ENCODE measurements at regions not wholly inside any gene's neighbourhood (a gene's known extent, or its start where the extent isn't known, plus 50 kb on each side); places are given as distances from the start of the nearest gene placed in this dataset.
A peak's percentile ranks its signal among the peaks of the same experiment; 100 is the strongest.

- DNase-seq (ENCODE audit: extremely low read depth, low read depth, low spot score): no peak
Measured at GRCh38 chr2:9681427-9681817, 50.6 kb upstream of the YWHAQ start.

- DNase-seq (ENCODE audit: extremely low read depth, low read depth, low spot score): no peak
Measured at GRCh38 chr2:9685637-9686036, 54.8 kb upstream of the YWHAQ start.

GRCh38 chr2:9686061-9686460 lies 55.3 kb upstream of the YWHAQ start:
- DNase-seq (ENCODE audit: extremely low read depth, low read depth, low spot score): no peak

- DNase-seq (ENCODE audit: extremely low read depth, low read depth, low spot score): peak; percentile 75
Measured at GRCh38 chr2:9690252-9690651, 59.5 kb upstream of the YWHAQ start.

DNA sequence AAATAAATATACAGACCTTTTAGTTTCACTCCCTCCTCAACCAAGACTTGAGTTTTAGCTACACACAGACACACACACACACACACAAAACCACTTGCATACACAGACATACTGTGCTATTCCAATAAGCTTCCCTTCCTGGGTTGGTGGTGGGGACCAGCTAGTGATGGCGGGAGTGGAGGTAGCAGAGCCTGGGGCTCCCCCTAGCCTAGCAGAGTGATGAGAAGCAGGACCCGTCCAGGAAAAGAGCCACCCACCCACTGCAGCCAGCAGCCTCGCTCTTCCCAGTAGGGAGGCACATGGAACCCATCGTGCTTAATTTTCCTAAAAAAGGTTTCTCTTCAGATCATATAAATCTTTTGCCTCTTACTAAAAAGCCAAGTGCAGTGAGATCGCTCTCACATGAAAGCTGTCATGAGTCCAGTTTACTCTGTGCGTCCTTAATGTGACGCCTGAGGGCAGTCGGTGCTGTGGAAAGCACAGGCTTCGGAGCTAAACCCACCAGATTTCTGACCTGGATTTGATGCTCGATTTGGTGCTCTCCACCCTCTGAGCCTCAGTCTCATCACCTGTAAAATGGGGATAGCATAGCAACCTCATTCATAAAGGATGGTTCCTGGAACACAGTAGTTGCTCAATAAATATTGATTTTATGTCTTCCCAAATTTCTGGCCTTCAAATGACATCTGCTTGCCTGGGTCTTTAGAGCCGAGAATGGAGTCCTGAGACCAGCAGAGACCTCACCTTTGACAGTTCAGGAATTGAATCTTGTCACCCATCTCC lies 60.1 kb upstream of the YWHAQ start:
- DNase-seq (ENCODE audit: extremely low read depth, low read depth, low spot score): no peak

- no peak for DNase-seq (ENCODE audit: extremely low read depth, low read depth, low spot score)
Measured at GRCh38 chr2:9692456-9693195, 61.8 kb upstream of the YWHAQ start.

- DNase-seq (ENCODE audit: extremely low read depth, low read depth, low spot score): no peak
Measured at GRCh38 chr2:9693196-9693491, 62.3 kb upstream of the YWHAQ start.

GRCh38 chr2:9693646-9694045 lies 62.8 kb upstream of the YWHAQ start:
- DNase-seq (ENCODE audit: extremely low read depth, low read depth, low spot score): no peak

GRCh38 chr2:9694661-9695234 lies 64.0 kb upstream of the YWHAQ start:
- no peak for DNase-seq (ENCODE audit: extremely low read depth, low read depth, low spot score)

GRCh38 chr2:9695941-9696340 lies 65.1 kb upstream of the YWHAQ start:
- no peak for DNase-seq (ENCODE audit: extremely low read depth, low read depth, low spot score)

GRCh38 chr2:9696731-9697130 lies 65.9 kb upstream of the YWHAQ start:
- DNase-seq (ENCODE audit: extremely low read depth, low read depth, low spot score): no peak

DNA sequence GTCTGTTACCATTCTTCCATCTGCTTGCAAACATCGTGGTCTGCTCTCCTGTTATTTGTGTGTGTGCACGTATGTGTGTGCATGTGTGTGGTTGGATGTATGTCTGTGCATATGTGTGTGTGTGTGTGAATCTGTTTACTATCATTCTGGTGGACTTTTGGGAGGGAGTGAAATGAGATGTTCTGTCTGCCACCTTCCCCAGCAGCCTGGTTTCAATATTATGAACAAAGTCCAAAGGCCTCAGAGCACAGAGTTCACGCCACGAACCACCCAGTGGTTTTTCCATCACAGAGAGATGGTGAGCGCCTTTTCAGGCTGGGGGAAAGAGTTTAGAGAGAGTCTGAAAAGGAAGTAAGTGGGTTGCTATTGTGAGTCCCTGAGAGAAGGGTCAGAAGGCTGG lies 67.1 kb upstream of the YWHAQ start:
- no peak for DNase-seq (ENCODE audit: extremely low read depth, low read depth, low spot score)

GRCh38 chr2:9699139-9700108 lies 68.6 kb upstream of the YWHAQ start:
- no peak for DNase-seq (ENCODE audit: extremely low read depth, low read depth, low spot score)

GRCh38 chr2:9700109-9700495 lies 69.3 kb upstream of the YWHAQ start:
- no peak for DNase-seq (ENCODE audit: extremely low read depth, low read depth, low spot score)

DNA sequence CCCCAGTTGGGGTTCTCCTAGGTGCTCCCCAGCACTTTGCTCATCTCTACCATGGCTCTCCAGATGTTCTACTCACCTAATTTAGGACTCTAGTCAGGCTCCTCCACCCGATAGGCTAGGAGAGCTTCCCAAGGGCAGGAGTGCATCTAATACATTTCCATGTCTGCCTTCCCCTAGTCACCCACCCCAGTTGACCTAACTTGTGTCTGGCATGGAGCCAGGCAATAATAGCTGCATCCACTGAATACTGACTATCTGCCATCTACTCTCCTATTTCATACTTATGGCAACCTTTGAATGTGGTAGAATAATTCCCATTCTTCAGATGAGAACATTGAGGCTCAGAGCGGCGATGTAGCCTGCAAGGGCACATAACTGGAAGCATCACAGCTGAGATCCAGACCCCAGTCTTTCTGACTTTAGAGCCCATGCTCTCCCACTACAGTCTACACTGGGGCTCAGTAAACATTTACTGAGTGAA lies 71.8 kb upstream of the YWHAQ start:
- no peak for DNase-seq (ENCODE audit: extremely low read depth, low read depth, low spot score)

- no peak for DNase-seq (ENCODE audit: extremely low read depth, low read depth, low spot score)
Measured at GRCh38 chr2:9703085-9703678, 72.4 kb upstream of the YWHAQ start.

GRCh38 chr2:9703701-9704221 lies 73.0 kb upstream of the YWHAQ start:
- DNase-seq (ENCODE audit: extremely low read depth, low read depth, low spot score): no peak

DNA sequence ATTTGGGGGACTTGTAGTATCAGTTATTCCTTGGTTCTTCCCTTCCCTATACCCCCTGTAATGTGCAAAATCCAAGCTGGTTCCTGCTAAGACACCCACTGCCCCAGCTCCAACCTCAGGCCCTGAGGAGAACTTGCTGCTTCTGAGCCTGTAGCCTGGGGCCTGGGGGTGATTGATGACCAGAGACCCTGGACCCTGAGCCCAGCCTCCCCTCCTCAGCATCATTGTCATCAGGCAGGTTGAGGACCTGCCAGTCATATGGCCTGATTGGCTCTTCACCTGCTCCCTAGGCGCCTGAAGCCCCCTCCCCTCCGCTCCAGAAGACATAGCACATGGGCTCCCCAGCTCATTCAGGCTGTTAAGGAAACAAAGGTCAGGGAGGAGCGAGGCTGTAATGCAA lies 73.8 kb upstream of the YWHAQ start:
- DNase-seq (ENCODE audit: extremely low read depth, low read depth, low spot score): no peak

- DNase-seq (ENCODE audit: extremely low read depth, low read depth, low spot score): no peak
Measured at GRCh38 chr2:9705196-9705595, 74.4 kb upstream of the YWHAQ start.

DNA sequence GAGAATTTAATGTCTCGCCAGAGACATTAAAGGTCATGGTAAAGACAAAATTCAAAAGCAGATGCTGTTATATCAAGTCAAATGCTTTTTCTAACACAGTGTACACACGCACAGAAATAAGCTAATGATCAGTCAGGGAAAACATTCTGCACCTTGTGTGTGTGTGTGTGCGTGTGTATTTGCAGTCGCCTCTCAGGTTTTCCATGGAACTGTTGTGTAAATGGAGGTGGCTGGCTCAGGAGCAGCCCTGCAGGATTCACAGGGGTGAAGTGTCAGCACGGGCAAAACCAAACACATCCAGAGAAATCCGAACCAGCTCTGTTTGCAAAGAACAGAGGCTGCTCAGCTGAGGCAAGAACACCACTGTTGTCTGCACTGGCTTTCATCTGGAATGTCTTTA lies 76.2 kb upstream of the YWHAQ start:
- DNase-seq (ENCODE audit: extremely low read depth, low read depth, low spot score): no peak
